GM12873 (cell line): ENCODE measurements at regions not wholly inside any gene's neighbourhood (a gene's known extent, or its start where the extent isn't known, plus 50 kb on each side); places are given as distances from the start of the nearest gene placed in this dataset.

ENCODE experiments used
- CTCF ChIP-seq: IDR thresholded peaks from 2 replicates; pipeline ENCODE4 v1.5.1; 2012; ENCODE audit warnings: low read depth, mild to moderate bottlenecking, moderate library complexity, low read length, control low read depth; ENCODE audit not compliant: insufficient read depth; ENCODE audit errors: missing control alignments

DNA sequence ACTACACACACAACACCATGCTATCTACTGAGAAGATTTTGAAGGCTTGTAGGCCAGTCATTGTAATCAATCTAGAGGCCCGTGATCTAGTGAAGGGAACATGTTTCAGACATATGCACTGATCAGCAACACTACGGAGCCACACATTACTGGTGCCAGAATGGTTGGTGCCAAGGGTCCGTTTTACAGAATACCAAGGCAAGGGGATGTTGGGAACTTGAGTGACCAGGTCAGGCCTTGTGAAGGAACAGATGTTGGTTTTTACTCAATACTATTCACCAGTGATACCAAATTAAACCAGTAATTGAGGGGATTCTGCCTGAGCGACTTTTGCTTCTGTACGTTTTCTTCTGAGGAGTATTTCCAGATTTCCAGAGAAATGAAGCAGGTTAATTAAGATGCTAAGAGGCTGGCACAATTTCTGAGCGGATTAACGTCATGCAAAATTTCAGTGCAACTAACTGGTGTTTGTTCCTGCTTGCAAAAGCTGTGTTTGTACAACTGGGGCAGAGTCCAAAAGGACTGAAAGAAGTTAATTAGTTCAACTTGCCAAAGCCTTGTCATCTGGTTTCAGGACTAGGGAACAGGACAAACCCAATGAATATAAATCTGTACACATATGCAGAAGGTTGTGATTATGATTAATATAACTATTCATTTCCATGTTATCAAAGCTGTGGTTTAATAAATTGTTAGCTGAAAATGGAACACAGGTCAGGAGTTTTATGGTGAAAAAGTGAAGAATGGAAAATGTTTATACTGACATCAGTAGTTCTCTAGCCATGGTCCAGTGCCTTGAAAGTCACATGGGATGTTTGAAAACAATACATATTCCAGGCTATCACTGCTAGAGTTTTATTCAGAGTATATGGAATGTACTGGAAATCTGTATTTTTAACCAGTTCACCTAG is 432.1 kb upstream of the DCC start:
- TF ChIP-seq CTCF = no peak

DNA sequence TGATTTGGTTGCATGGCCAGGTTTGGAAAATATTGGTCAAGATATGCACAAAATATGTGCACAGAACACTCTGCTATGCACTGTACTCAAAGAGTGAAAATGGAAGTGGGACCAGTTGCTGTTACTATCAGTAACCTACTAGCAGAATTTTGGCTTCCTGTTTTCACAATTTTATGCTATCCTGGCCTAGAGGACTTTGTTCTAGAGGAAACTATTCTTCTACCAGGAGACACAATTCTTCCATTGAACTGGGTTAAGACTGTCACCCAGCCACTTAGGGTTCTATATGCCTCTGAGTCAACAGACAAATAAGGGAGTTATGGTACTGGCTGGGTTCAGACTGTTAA is 431.4 kb upstream of the DCC start:
- no peak for TF ChIP-seq CTCF

DNA sequence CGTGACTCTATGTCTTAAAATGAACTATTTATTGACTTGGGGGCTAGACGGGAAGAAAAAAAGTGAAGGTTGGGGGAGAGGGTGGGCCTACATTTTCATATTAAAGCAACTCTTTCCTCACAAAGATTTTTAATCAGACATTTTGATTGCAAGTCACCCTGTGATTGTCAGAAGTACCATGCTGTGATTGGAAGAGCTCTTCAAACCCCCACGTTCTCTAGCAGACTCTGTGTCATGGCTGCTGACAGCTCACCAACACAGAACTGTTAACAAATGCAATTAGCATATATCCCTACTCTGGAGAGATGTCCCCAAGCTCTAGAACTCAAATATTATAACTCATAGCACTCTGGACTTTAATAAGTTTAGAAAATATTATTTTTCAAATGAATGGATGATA is 428.4 kb upstream of the DCC start:
- no peak for TF ChIP-seq CTCF

DNA sequence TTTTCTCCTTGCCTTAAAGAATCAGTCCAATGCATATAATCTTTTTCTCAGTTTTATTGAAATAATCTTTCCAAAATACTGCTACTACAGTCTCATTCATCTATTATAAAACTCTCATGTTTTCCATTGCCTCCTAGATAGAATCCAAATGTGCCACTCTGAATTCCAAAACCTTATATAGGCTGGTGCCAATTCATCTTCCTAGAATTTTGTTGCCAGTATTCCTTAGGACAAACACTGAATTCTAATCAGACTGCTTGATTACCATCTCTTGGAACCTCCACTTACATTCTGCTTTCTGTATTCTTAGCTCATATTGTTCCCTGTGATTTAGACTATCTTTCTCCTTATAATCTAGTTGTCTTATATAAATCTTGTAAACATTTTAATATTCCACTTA is 427.6 kb upstream of the DCC start:
- TF ChIP-seq CTCF = no peak

DNA sequence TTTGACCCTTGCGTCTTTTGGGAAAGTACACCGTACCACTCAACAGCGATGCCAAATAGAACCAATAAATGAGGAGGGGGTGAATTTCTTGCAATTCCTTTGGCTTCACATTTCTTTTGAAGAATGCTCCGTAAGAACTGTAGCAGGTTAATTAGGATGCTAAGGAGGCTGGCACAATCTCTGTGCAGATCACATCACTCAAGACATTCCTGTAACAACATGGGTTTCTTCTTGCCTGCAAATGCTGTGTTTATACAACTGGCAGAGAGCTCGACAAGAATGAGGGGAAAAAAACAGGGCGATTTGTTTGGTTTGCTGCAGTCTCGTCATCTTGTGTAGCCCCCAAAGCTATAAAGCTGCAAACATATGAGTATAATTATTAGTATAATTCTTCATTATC is 424.8 kb upstream of the DCC start:
- no peak for TF ChIP-seq CTCF

- no peak for TF ChIP-seq CTCF
Measured at GRCh38 chr18:51921862-51922261, 418.1 kb upstream of the DCC start.

GRCh38 chr18:51933903-51934302 is 406.1 kb upstream of the DCC start:
- no peak for TF ChIP-seq CTCF
